Vagina (tissue), 2 donors: ENCODE measurements at regions not wholly inside any gene's neighbourhood (a gene's known extent, or its start where the extent isn't known, plus 50 kb on each side); places are given as distances from the start of the nearest gene placed in this dataset.

Source experiments
- DNase-seq, 2 donors: peaks; one replicate each; pipeline ENCODE4 v3.0.0-alpha.2; 2017; ENCODE audit errors: extremely low spot score in 2 of 2
- H3K27ac ChIP-seq: fragments of 200-600 bp; sonication (generic); one replicate; pipeline ENCODE4 v1.5.1; 2019
- H3K27me3 ChIP-seq: fragments of 200-600 bp; sonication (generic); one replicate; pipeline ENCODE4 v1.5.1; 2019
- H3K36me3 ChIP-seq, 2 donors: fragments of 200-600 bp; sonication (generic); one replicate each; pipeline ENCODE4 v1.5.1; 2017 to 2019
- H3K4me1 ChIP-seq: fragments of 200-600 bp; sonication (generic); one replicate; pipeline ENCODE4 v1.5.1; 2019
- H3K4me3 ChIP-seq, 2 donors: fragments of 200-600 bp; sonication (generic); 1 replicate in 1 of 2; 2 replicates in 1 of 2; pipeline ENCODE4 v1.5.1; 2016 to 2019
- H3K9me3 ChIP-seq: fragments of 200-600 bp; sonication (generic); one replicate; pipeline ENCODE4 v1.5.1; 2019
- CTCF ChIP-seq, 3 experiments: fragments of 450-650 bp in 2 of 3; fragments of 200-600 bp in 1 of 3; sonication (generic) in 1 of 3; IDR thresholded peaks; one replicate each; pipeline ENCODE4 v1.5.1; 2017 to 2019; ENCODE audit warnings: antibody characterized with exemption in 3 of 3, mild to moderate bottlenecking in 2 of 3, moderate library complexity in 2 of 3
- POLR2A ChIP-seq, 2 donors: fragments of 450-650 bp; IDR thresholded peaks; one replicate each; pipeline ENCODE4 v1.6.1; 2017; ENCODE audit warnings: antibody characterized with exemption in 2 of 2, mild to moderate bottlenecking in 2 of 2, moderate library complexity in 2 of 2
- POLR2AphosphoS5 ChIP-seq, 2 donors: sonication (generic); formaldehyde crosslinking; IDR thresholded peaks; one replicate each; pipeline ENCODE4 v1.9.0; 2017; ENCODE audit warnings: antibody characterized with exemption in 2 of 2, mild to moderate bottlenecking in 2 of 2, low read depth in 1 of 2; ENCODE audit not compliant: insufficient read depth in 1 of 2
- intact Hi-C: fragments of 100-400 bp; cut with DNase I; formaldehyde crosslinking; loops from one replicate; pipeline ENCODE4 v1.15.1; 2023

- no peaks in the 10 kb centered on the region for H3K9me3 ChIP-seq
- H3K4me3 ChIP-seq: no peak overlapping the region
- no peak for TF ChIP-seq CTCF (IDR thresholded peaks at IDR 0.05)
- TF ChIP-seq POLR2AphosphoS5 (IDR thresholded peaks at IDR 0.05; ENCODE audit: insufficient read depth in 1 of 2, low read depth in 1 of 2): no peak
- no peak for TF ChIP-seq POLR2A (IDR thresholded peaks at IDR 0.05)
- no peak for DNase-seq
- no peaks in the 10 kb centered on the region for H3K27me3 ChIP-seq
- no peaks in the 10 kb centered on the region for H3K36me3 ChIP-seq
- H3K4me1 ChIP-seq: no peaks in the 10 kb centered on the region
- H3K27ac ChIP-seq: no peak overlapping the region
- intact Hi-C loops: no loop called here
These were observed 255.7 kb upstream of the ATP5MC3 start for GRCh38 chr2:175437167-175437566.

- H3K4me1 ChIP-seq: no peaks in the 10 kb centered on the region
- H3K27ac ChIP-seq: no peak overlapping the region
- no peaks in the 10 kb centered on the region for H3K36me3 ChIP-seq
- no peaks in the 10 kb centered on the region for H3K27me3 ChIP-seq
- intact Hi-C loops: no loop called here
- H3K4me3 ChIP-seq: no peak overlapping the region
- TF ChIP-seq POLR2A (IDR thresholded peaks at IDR 0.05) (no peak), CTCF (IDR thresholded peaks at IDR 0.05) (no peak), POLR2AphosphoS5 (IDR thresholded peaks at IDR 0.05; ENCODE audit: insufficient read depth in 1 of 2, low read depth in 1 of 2) (no peak)
- H3K9me3 ChIP-seq: no peaks in the 10 kb centered on the region
- no peak for DNase-seq
These were observed 254.6 kb upstream of the ATP5MC3 start for GRCh38 chr2:175436076-175436475.

GRCh38 chr2:175435012-175435411, 253.5 kb upstream of the ATP5MC3 start:
- Histone ChIP-seq H3K27ac (no peak overlapping the region), H3K4me3 (no peak overlapping the region), H3K36me3 (no peaks in the 10 kb centered on the region), H3K9me3 (no peaks in the 10 kb centered on the region), H3K27me3 (no peaks in the 10 kb centered on the region), H3K4me1 (no peaks in the 10 kb centered on the region)
- TF ChIP-seq POLR2A (IDR thresholded peaks at IDR 0.05) (no peak), CTCF (IDR thresholded peaks at IDR 0.05) (no peak), POLR2AphosphoS5 (IDR thresholded peaks at IDR 0.05; ENCODE audit: insufficient read depth in 1 of 2, low read depth in 1 of 2) (no peak)
- intact Hi-C loops: no loop called here
- no peak for DNase-seq

- no peak for TF ChIP-seq CTCF (IDR thresholded peaks at IDR 0.05)
- no peak for TF ChIP-seq POLR2A (IDR thresholded peaks at IDR 0.05)
- no peak for TF ChIP-seq POLR2AphosphoS5 (IDR thresholded peaks at IDR 0.05; ENCODE audit: insufficient read depth in 1 of 2, low read depth in 1 of 2)
- intact Hi-C loops: no loop called here
These were observed 251.3 kb upstream of the ATP5MC3 start for GRCh38 chr2:175432793-175433192.

GRCh38 chr2:175432021-175432420, 250.5 kb upstream of the ATP5MC3 start:
- Histone ChIP-seq H3K27me3 (no peaks in the 10 kb centered on the region), H3K36me3 (no peaks in the 10 kb centered on the region), H3K27ac (no peak overlapping the region), H3K9me3 (no peaks in the 10 kb centered on the region), H3K4me3 (no peak overlapping the region), H3K4me1 (no peaks in the 10 kb centered on the region)
- intact Hi-C loops: no loop called here
- no peak for TF ChIP-seq POLR2AphosphoS5 (IDR thresholded peaks at IDR 0.05; ENCODE audit: insufficient read depth in 1 of 2, low read depth in 1 of 2)
- TF ChIP-seq CTCF (IDR thresholded peaks at IDR 0.05): no peak
- no peak for TF ChIP-seq POLR2A (IDR thresholded peaks at IDR 0.05)
- DNase-seq: no peak

More at GRCh38 chr2:175432793-175433192, 251.3 kb upstream of the ATP5MC3 start:
- no peak for DNase-seq
- Histone ChIP-seq H3K36me3 (no peaks in the 10 kb centered on the region), H3K27me3 (no peaks in the 10 kb centered on the region), H3K4me1 (no peaks in the 10 kb centered on the region), H3K4me3 (no peak overlapping the region), H3K9me3 (no peaks in the 10 kb centered on the region), H3K27ac (no peak overlapping the region)
